ENCODE measurements at regions not wholly inside any gene's neighbourhood (a gene's known extent, or its start where the extent isn't known, plus 50 kb on each side); places are given as distances from the start of the nearest gene placed in this dataset.

DNA sequence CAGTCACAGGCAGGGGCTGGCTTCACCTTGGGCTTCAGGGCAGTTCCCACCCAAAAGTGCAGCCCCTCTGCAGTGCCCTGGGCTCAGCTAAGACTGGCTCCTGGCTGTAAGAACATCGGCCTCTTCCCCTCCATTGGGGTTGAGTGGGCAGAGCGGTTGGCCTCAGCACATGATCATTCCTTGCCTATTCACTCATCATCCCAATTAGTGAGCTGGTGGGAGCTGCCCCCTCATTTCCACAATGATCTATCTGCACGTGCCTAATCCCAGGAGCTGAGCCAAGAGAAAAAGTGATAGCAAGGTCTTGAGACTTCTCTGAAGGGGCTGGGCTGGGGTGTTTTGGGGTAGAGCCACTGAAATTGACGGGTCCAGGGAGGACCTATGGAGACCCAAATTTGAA is 133.6 kb downstream of the SYF2 start:
- TF ChIP-seq CHD4 (IDR thresholded peaks at IDR 0.05; ENCODE audit: borderline replicate concordance, low read length) (no peak), SALL1 (CRISPR knock-in tag; IDR thresholded peaks at IDR 0.05) (no peak), POLR2A (IDR thresholded peaks at IDR 0.05; ENCODE audit: insufficient read depth in 1 of 2, low read depth in 2 of 2, low read length in 2 of 2) (no peak), DNMT1 (CRISPR knock-in tag; IDR thresholded peaks at IDR 0.05) (no peak), RFXANK (CRISPR knock-in tag; IDR thresholded peaks at IDR 0.05) (no peak), ATF1 (CRISPR knock-in tag; IDR thresholded peaks at IDR 0.05) (no peak), NFYC (CRISPR knock-in tag; IDR thresholded peaks at IDR 0.05) (no peak), STAT5B (CRISPR knock-in tag; IDR thresholded peaks at IDR 0.05) (no peak), ZNF891 (CRISPR knock-in tag; IDR thresholded peaks at IDR 0.05) (no peak), SP2 (CRISPR knock-in tag; IDR thresholded peaks at IDR 0.05) (no peak), MEIS2 (CRISPR knock-in tag; IDR thresholded peaks at IDR 0.05) (no peak), ZKSCAN1 (IDR thresholded peaks at IDR 0.05; ENCODE audit: low read length) (no peak)
- TF ChIP-seq, protein P1, sequence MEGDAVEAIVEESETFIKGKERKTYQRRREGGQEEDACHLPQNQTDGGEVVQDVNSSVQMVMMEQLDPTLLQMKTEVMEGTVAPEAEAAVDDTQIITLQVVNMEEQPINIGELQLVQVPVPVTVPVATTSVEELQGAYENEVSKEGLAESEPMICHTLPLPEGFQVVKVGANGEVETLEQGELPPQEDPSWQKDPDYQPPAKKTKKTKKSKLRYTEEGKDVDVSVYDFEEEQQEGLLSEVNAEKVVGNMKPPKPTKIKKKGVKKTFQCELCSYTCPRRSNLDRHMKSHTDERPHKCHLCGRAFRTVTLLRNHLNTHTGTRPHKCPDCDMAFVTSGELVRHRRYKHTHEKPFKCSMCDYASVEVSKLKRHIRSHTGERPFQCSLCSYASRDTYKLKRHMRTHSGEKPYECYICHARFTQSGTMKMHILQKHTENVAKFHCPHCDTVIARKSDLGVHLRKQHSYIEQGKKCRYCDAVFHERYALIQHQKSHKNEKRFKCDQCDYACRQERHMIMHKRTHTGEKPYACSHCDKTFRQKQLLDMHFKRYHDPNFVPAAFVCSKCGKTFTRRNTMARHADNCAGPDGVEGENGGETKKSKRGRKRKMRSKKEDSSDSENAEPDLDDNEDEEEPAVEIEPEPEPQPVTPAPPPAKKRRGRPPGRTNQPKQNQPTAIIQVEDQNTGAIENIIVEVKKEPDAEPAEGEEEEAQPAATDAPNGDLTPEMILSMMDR (CRISPR knock-in tag; IDR thresholded peaks at IDR 0.05), result no peak
- TF ChIP-seq, protein P2, sequence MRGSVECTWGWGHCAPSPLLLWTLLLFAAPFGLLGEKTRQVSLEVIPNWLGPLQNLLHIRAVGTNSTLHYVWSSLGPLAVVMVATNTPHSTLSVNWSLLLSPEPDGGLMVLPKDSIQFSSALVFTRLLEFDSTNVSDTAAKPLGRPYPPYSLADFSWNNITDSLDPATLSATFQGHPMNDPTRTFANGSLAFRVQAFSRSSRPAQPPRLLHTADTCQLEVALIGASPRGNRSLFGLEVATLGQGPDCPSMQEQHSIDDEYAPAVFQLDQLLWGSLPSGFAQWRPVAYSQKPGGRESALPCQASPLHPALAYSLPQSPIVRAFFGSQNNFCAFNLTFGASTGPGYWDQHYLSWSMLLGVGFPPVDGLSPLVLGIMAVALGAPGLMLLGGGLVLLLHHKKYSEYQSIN (CRISPR knock-in tag; IDR thresholded peaks at IDR 0.05; ENCODE audit: borderline replicate concordance), result no peak

Measured in HepG2 (cell line).